Activated CD8-positive, alpha-beta memory T cell treated with anti-CD3 and anti-CD28 coated beads for 36 hours (primary cell): ENCODE measurements at regions not wholly inside any gene's neighbourhood (a gene's known extent, or its start where the extent isn't known, plus 50 kb on each side); places are given as distances from the start of the nearest gene placed in this dataset.

ENCODE experiments used
- CTCF ChIA-PET: fragments of 350-600 bp; sonication (Branson Sonifier 250); formaldehyde crosslinking; loops from one replicate; lab custom pipeline; 2021; ENCODE audit warnings: antibody characterized with exemption; lab: Charles Lee
- POLR2A ChIA-PET: fragments of 350-600 bp; sonication (Branson Sonifier 250); formaldehyde crosslinking; loops from one replicate; lab custom pipeline; 2021; ENCODE audit warnings: antibody characterized with exemption; lab: Charles Lee

DNA sequence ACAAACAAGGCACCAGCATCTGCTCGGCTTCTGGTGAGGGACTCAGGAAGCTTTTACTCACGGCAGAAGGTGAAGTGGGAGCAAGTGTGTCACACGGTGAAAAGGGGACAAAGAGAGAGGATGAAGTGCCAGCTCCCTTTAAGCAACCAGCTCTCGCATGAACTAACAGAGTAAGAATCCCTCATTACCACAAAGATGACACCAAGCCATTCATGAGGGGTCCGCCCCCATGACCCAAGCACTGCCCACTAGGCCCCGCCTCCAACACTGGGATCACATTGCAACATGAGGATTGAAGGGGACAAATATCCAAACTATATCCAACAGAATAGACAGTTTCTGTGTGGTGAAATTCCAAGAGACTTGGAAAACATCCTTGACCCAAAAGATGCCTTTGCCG is 198.2 kb upstream of the POU2AF2 start:
- CTCF ChIA-PET, result no interaction called here
- POLR2A ChIA-PET, result no interaction called here

DNA sequence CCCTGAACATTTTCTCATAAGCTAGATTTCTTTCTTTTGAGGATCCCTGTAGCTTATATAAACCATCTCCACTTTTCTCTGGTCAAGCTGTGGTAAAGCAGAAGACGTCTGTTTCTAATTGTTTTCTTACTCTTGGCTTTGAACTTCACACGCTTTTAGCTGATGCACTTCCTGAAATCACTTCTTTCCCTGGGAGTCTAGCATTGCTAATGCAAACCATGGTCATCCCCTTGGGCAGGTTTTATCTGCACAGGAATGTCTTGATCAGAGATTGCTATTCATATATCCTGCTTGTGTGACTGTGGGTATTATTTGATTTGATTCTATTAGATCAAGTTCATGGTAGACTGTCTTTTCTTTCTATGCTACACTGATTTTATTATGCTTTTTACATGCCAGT is 199.2 kb upstream of the POU2AF2 start:
- POLR2A ChIA-PET, result no interaction called here
- CTCF ChIA-PET, result no interaction called here

DNA sequence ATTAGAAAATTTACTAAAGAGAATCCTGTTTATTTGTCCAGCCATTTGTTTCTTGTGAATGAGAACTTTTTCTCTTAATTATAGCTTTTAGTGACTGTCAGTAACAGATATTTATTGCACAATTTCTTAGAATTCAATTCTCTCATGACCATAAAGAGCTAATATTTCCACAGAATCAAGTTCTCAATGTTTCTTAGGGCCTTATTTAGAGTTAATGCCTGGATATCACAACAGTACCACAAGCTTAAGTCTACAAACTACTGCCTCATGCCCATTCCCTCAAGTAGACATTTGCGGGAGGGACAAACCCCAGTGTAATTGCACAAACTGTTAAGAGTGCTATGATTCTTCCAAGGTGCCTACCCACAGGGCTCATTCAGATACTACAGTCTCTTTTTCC is 199.7 kb upstream of the POU2AF2 start:
- CTCF ChIA-PET, result no interaction called here

DNA sequence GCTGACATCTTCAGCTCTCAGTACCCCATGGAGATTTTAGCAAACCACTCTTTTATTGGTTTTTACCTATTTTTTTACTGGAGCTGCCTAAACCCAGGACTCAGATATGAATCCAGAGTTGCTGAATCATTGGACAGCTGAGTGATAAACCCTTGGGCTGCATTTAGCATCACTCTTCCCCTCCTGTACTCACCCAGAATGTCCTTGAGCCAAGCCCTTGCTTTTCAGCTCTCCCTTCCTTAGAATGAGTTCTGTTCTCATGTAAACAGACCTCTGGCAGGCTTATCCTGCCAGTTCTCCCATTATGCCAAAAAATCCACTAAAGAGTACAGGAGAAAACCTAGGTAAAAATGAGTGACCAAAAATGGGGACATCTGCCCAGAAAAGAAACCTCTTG is 200.1 kb upstream of the POU2AF2 start:
- POLR2A ChIA-PET, result no interaction called here
- CTCF ChIA-PET, result no interaction called here

More for the DNA sequence above, 199.7 kb upstream of the POU2AF2 start:
- POLR2A ChIA-PET, result no interaction called here

DNA sequence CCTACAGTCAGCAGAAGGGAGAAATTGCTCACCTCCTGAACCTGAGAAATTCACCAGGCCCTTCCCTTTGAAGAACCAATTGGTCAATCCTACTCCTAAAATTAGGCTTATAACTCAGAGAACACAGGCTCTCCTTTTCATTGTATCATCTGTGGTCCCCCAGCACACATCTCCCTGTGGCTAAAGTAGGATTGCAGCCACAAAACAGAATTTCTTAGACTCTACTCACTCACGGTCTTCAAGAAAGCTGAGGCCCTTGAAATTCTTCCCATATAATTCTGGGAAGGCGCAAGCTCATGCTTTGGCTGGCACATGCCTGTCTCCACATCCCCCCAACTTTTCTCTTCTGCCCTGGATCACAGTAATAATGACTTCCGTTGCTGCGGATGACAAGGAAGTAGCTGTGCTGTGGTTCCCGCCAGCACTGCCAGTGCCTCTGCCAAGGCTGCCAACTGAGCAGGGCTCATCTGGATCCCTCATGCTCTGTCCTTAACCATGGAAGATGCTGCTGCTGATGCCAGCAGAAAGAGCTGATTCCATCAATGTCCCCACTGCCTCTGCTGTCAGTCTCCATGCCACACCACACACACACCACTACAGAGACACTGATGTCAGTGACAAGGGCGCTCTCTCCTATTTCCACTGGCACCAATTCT is 200.6 kb upstream of the POU2AF2 start:
- ChIA-PET CTCF (no interaction called here), POLR2A (no interaction called here)

DNA sequence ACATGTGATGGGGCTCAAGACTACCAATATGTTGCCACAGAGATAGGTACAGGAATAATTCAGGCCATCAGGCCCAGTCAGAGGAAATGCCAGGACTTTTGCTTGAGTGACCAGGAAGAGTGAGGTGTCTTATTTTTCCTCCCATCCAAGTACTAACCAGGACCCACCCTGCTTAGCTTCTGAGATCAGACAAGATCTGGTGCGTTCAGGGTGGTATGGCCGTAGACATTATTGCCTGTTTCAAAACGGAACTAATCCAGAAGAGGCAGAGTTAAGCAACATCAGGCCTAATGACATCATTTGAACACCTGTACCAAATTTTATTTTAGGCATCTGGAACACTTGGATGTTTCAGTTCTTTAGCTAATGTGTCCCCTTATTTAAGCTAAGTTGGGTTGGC is 205.5 kb upstream of the POU2AF2 start:
- POLR2A ChIA-PET, result no interaction called here

DNA sequence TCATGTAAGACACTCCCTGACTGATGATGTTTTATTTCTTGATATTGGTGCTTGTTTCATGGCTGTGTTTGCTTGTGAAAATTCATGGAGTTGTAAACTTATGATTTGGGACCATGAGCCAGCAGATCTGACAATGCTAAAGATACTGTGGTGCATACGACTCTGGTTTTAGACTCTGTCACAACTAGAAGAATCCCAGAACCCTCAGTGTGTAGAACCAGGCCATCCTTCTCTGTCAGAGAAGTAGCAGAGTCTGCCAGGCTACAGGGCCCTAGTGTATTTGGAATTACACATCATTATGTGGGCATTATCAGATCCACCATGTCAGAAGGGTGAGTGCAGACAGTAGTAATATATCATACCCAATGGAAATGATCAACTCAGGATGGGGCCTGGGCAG is 209.8 kb upstream of the POU2AF2 start:
- ChIA-PET CTCF (no interaction called here), POLR2A (no interaction called here)

More for the DNA sequence above, 205.5 kb upstream of the POU2AF2 start:
- CTCF ChIA-PET, result no interaction called here

DNA sequence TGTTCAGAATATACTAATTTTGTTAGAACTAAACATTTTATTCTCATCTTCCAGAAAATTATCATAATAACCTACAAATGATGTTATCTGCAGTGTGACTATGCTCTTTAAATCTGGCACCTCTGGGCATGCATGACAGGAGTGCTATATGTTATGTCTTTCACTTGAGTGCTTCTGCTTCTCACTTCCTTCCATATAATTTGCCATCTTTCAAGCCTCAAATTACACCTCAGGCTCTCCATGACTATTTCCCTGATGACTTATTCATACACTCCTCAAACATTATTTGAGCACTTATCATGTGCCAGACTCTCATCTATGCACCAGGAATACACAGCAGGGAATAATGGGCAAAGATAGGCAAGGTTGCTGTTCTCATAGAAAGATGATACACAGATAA is 219.3 kb upstream of the POU2AF2 start:
- ChIA-PET POLR2A (no interaction called here), CTCF (no interaction called here)

DNA sequence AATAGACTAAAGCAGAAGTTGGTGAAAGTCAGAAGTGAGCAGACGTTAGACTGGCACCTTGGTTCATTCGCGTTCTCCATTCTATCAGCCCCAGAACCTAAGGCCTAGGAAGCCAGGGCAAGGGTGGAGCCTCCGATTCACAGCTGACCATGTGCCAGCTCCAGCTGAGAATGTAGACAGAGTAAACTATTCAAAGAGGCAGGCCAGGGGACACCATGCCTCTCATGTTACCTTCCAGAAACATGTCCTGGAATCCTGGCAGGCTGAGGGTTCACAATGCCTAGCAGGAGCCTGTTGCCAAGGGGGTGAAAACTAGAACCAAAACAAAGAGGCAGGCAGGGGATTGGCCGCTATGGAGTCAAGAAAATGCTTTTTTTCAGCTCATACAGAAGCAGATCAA is 224.4 kb upstream of the POU2AF2 start:
- POLR2A ChIA-PET, result no interaction called here
- CTCF ChIA-PET, result no interaction called here

DNA sequence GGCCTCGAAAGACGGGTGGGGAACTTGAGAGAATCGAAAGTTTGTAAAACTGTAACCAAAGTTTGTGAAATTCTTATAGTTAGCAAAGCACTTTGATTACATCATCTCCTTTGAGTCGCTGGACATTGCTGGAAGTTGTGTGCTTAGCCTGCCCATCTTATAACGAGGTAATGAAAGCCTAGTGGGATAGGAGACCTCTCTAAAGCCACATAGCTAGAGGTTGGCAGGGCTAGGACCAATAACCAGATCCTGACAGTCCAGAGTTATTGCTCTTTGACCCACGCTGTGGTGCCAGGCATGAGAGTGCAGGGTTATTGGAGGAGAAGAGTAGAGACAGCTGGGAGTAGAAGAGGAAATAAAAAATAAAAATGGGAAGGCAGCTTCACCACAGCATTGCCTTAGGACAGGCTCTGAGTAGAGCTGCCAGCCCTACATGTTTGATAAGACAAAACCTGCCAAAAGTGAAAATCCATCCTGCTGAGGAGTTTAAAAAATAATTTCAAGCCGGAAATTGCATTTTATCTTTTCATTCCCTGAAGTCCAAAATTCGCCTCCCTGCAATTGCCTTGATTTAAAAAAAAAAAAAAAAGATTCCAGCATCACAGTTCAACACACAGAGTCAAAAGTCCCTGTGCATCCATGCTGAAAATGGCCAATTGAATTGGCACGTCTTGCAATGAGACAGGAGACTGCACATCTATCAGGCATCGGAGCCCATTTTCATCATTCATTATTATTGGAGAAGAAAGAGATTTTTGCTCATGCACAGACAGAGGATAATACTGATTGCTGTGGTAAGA is 225.5 kb upstream of the POU2AF2 start:
- ChIA-PET POLR2A (no interaction called here), CTCF (no interaction called here)

DNA sequence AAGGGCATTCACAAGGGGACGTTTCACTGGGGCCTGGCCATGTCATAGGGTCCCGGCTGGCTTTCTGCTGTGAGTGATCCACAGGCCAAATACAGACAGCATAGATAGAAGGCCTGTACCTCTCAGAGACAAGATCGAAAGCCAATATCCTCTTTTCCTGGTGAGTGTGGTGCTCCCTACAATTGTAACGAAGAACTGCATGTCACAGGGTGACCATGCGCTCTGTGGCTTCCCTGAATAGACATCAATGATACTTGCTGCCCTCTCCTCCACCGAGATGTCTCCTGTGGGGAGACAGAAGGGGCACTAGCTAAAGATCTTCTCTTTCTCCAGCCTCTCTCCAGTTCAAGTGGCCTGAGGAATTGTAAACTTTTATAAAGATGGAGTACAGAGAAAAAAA is 226.1 kb upstream of the POU2AF2 start:
- ChIA-PET CTCF (no interaction called here), POLR2A (no interaction called here)

DNA sequence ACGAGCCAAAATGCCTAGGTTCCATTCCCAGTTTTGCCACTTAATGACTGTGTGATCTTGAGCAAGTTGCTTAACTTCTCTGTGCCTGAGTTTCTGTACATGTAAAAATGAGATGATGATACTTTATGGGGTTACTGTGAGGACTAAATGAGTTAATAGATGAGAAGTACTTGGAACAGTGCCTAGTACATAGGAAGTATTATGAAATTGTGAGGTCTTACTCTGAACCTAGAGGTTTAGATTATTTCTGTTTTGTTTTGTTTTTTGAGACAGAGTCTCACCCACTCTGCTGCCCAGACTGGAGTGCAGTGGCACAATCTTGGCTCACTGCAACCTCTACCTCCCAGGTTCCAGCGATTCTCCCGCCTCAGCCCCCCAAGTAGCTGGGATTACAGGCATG is 227.0 kb upstream of the POU2AF2 start:
- ChIA-PET POLR2A (no interaction called here), CTCF (no interaction called here)

DNA sequence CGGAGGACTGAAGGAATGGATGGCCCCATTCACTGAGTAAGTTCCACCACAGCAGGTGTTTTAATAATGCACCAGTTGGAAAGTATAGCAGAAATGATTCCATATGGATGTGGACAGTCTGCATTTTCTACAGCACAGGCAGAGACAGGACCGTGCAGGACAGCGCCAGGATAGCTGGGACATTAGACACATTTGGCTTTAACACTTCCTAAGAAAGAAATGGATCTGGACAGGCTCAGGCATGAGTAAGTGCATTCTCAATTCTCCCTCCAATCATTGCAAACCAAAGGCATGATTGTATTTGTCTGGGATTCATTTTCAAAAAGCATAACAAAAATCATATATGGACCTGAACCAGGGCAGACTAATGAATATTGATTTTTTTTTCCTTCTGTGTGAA is 233.0 kb upstream of the POU2AF2 start:
- CTCF ChIA-PET, result no interaction called here
- POLR2A ChIA-PET, result no interaction called here

DNA sequence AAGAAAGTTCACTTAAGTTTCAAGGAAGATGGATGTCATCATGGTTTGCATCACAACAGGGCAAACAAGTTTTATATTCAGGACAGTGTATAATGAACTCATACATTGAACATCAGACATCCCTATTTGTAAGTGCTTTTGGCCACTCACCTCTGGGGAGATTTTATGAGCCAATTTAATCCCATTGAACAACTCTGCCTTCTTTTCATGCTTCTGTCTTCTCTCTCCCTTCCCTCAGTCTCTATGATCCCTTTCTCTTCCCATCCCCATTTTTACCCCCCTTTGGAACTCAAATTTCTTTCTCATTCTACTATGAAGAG is 234.3 kb upstream of the POU2AF2 start:
- ChIA-PET POLR2A (no interaction called here), CTCF (no interaction called here)

DNA sequence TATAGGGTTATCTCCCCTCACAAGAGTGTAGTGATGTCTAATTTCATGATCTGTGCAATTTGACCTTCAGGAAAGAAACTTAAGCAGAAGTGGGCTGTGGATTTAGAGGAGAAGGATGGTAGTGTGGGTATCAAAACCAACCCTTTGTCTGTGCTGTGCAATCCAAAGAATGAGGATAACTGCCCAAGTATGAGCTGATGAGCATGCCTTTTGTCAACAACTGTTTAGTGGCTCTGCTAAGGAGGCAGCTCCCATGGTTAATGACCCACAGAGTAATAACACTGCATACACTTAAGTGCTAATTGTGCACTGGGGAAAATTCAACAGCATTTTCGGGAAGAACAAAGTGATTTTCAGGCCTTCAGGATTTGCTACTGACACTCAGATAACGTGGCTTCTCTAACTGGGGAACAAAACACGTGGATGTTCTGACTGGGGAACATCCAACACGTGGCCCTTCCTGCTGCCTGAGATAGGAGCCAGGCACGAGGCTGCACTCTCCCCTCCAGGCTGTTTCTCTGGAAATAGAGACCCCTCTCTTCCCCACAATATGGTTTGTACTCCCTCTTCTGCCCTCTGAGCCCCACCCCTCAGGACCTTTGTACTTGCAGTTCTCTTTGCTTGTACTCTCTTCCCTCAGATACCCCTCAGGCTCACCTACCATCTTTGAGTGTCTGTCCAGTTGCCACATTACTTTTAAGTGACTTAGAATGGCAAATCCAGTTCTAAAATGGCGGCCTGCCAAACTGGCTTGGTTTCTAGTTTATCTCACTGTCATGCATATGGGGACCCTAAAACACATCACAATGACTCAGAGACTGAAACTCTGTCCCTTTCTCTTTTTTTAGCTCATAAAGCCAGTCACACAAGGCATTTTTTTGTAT is 234.9 kb upstream of the POU2AF2 start:
- CTCF ChIA-PET, result no interaction called here
- POLR2A ChIA-PET, result no interaction called here

DNA sequence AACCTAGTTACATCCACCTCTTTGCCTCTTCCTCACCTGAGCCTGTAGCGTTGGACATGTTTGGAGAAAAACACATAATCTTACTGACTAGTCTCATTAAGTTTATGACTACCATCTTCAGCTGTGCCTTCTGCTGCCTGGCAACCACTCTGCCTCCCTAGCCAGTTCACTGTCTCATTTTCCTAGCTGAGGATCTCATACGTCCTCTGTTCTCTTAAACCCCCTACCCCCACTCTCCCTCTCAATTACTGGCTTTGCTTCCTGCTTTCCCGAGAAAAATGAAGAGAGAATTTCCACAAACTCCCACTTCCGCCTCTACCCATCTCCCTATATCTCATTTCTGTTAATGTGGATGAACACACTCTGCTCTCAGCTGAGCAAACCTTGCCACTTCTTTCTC is 239.3 kb upstream of the POU2AF2 start:
- ChIA-PET POLR2A (no interaction called here), CTCF (no interaction called here)

DNA sequence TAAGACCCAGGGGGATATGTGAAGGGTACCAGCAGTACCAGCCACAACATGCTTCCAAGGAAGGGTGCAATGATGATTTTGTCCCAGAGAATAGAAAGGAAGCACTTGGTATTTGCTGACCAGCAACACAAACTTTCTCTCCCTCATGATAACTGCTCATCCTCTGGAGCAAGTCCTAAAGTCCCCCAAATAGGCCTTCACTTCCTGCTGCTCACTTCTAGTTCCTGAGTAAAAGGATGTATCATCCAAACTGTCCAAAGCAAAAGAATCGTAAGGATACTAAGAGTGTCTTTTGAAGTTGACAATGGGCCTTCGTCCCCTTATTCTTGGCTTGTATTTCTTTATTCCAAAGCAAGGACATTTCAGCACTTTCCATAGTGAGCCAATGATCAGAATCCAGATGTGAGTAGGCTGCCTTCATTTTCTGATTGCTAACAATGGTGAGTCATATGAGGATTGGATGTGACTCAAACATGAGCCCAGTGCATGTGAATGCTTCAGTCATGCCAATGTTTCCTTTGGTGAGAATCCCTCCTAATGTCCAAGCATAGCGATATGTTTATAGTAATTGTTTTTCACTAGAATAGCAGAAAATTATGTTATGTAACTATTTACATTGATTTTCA is 243.4 kb upstream of the POU2AF2 start:
- ChIA-PET POLR2A (no interaction called here), CTCF (no interaction called here)

DNA sequence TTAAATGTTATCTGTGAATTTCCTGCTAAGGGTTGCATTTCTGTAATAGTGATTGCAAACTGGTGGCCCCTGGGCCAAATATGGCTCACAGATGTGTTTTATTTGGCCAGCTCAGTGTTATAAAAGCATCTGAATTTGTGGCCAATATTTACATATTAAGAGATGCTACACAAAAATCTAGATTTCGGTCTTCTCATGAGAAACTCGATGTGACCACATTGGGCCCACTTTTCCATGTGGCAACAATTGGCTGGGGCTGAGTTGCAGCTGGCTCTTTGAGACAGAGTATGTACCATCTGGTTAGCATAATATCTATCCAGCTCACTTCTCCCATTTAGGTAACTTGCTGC is 244.5 kb upstream of the POU2AF2 start:
- ChIA-PET CTCF (no interaction called here), POLR2A (no interaction called here)

DNA sequence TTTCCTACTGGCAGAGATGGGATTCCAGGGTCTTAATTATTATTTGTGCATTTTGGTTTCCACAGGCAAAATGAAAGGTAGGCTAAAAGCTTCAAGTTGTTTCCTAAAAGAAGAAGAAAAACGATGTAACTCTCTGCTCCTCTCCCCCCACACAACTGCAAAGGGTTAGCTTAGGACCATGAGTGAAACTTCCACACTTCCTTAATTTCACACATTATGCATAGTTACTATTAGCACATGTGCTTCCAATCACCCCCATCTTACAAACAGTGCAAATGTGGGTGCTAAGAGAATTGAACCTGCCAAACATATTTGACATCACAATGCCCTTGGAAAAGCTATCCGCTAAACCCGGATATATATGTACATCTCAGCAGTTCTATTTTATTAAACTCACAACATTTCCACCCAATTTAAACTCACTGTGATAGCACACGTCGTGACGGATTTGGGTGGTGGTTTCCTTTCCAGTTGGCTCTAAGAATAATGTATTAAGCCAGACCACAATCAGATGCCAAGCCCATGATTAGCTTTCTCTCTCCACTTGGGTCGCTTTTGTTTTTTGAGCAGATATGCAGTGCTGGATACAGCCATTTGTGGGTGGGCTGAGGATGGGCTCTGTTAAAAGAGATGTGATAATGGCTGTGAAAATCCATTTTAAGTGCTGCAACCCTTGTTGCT is 245.0 kb upstream of the POU2AF2 start:
- POLR2A ChIA-PET, result no interaction called here
- CTCF ChIA-PET, result no interaction called here

DNA sequence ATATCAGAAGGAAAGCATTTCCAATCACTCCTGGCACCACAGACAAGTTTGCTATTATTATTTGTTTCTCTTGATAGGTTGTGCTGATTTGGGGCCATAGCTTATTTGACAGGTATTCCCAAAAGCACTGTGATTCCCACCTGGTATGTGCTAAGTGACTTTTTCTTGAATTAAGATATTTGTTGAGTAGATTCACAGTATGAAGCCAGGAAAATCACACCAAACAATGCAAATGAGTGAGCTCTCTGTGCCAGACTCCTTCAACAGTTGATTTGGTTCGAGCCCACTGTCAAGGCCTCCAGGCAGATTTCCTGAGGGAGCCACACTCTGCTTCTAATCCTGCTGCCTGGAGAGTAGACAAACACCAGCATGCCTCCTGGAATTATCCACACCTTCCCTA is 253.0 kb upstream of the POU2AF2 start:
- POLR2A ChIA-PET, result no interaction called here
- CTCF ChIA-PET, result no interaction called here
